ENCODE measurements at regions not wholly inside any gene's neighbourhood (a gene's known extent, or its start where the extent isn't known, plus 50 kb on each side); places are given as distances from the start of the nearest gene placed in this dataset.

DNA sequence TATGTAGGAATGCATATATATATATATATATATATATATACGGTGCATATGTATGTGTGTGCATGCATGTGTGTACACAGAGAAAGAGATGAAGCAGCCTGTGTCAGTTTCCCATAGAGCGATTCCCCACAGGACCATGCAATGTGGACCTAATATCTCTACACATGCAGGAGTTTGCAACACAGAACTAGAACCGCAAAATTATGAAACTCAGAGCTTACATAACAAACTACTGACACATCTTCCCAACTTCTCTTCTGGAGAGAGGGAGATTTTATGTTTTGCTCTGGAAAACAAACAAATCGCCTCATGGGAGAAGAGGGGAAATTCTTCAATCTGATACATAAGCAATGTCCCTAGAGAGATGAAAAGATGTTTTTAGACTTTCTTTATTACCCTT, 377.2 kb downstream of the LRATD1 start:
- no peaks in the 10 kb centered on the region for H3K36me3 ChIP-seq (ENCODE audit: control insufficient read depth in 4 of 4, insufficient read depth in 4 of 4, low read length in 3 of 4)
- peaks cover 0 to 5% (median 0%) of the 10 kb centered on the region in 5 experiments for H3K9me3 ChIP-seq (ENCODE audit: control extremely low read depth in 1 of 5, control insufficient read depth in 4 of 5, insufficient read depth in 2 of 5, low read depth in 1 of 5, low read length in 4 of 5)
- H3K27ac ChIP-seq (ENCODE audit: insufficient read depth in 1 of 2, low read depth in 1 of 2, low read length in 2 of 2, poor library complexity in 1 of 2, severe bottlenecking in 2 of 2) = no peak overlapping the region
- H3K4me1 ChIP-seq (ENCODE audit: control extremely low read depth in 1 of 4, control insufficient read depth in 4 of 4, insufficient read depth in 4 of 4, low read length in 3 of 4) = no peaks in the 10 kb centered on the region
- CTCF ChIA-PET = no interaction called here
- DNase-seq = no peak
- POLR2A ChIA-PET = no interaction called here
- WGBS (ENCODE audit: insufficient coverage) = no CpG with 5 or more reads among the region's 4 CpGs
- H3K27me3 ChIP-seq (replicated peaks in 2 of 5; ENCODE audit: control insufficient read depth in 4 of 5, insufficient read depth in 5 of 5, low read length in 4 of 5) = no peaks in the 10 kb centered on the region
- no peak overlapping the region for H3K4me3 ChIP-seq (ENCODE audit: control insufficient read depth in 1 of 7, extremely low read depth in 1 of 7, insufficient read depth in 4 of 7, low read depth in 2 of 7, low read length in 6 of 7)

DNA sequence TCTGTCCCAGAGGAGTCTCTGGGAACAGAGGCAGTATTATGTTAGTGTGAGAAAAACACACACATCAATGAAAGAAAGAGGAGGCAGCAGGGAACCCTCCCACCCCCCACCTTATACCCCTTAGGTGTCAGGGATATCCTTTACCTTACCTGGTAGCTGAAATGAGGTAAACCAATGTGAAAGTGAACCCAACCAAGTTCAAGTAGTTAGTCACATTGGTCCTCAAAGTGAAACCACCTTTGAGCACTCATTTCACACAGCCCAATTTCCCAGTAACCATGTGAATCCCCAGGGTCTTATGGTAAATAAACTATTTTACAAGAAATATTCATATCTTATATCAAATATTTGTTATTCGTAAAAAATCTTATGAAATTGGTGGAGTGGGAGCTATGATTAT, 377.8 kb downstream of the LRATD1 start:
- no peak for DNase-seq
- ChIA-PET POLR2A (no interaction called here), CTCF (no interaction called here)
- Histone ChIP-seq H3K36me3 (ENCODE audit: control insufficient read depth in 4 of 4, insufficient read depth in 4 of 4, low read length in 3 of 4) (no peaks in the 10 kb centered on the region), H3K4me3 (ENCODE audit: control insufficient read depth in 1 of 7, extremely low read depth in 1 of 7, insufficient read depth in 4 of 7, low read depth in 2 of 7, low read length in 6 of 7) (no peak overlapping the region), H3K4me1 (ENCODE audit: control extremely low read depth in 1 of 4, control insufficient read depth in 4 of 4, insufficient read depth in 4 of 4, low read length in 3 of 4) (no peaks in the 10 kb centered on the region), H3K9me3 (ENCODE audit: control extremely low read depth in 1 of 5, control insufficient read depth in 4 of 5, insufficient read depth in 2 of 5, low read depth in 1 of 5, low read length in 4 of 5) (peaks cover 0 to 5% (median 0%) of the 10 kb centered on the region in 5 experiments), H3K27ac (ENCODE audit: insufficient read depth in 1 of 2, low read depth in 1 of 2, low read length in 2 of 2, poor library complexity in 1 of 2, severe bottlenecking in 2 of 2) (no peak overlapping the region), H3K27me3 (replicated peaks in 2 of 5; ENCODE audit: control insufficient read depth in 4 of 5, insufficient read depth in 5 of 5, low read length in 4 of 5) (no peaks in the 10 kb centered on the region)
- no CpG with 5 or more reads among the region's 1 CpG for WGBS (ENCODE audit: insufficient coverage)

- DNase-seq = no peak
- Histone ChIP-seq H3K36me3 (ENCODE audit: control insufficient read depth in 4 of 4, insufficient read depth in 4 of 4, low read length in 3 of 4) (no peaks in the 10 kb centered on the region), H3K4me3 (ENCODE audit: control insufficient read depth in 1 of 7, extremely low read depth in 1 of 7, insufficient read depth in 4 of 7, low read depth in 2 of 7, low read length in 6 of 7) (no peak overlapping the region), H3K4me1 (ENCODE audit: control extremely low read depth in 1 of 4, control insufficient read depth in 4 of 4, insufficient read depth in 4 of 4, low read length in 3 of 4) (no peaks in the 10 kb centered on the region), H3K27me3 (replicated peaks in 2 of 5; ENCODE audit: control insufficient read depth in 4 of 5, insufficient read depth in 5 of 5, low read length in 4 of 5) (no peaks in the 10 kb centered on the region), H3K27ac (ENCODE audit: insufficient read depth in 1 of 2, low read depth in 1 of 2, low read length in 2 of 2, poor library complexity in 1 of 2, severe bottlenecking in 2 of 2) (no peak overlapping the region), H3K9me3 (ENCODE audit: control extremely low read depth in 1 of 5, control insufficient read depth in 4 of 5, insufficient read depth in 2 of 5, low read depth in 1 of 5, low read length in 4 of 5) (peaks cover 0 to 2% (median 0%) of the 10 kb centered on the region in 5 experiments)
- ChIA-PET POLR2A (no interaction called here), CTCF (no interaction called here)
- no CpG with 5 or more reads among the region's 1 CpG for WGBS (ENCODE audit: insufficient coverage)
Measured at GRCh38 chr2:15018814-15019213, 386.3 kb downstream of the LRATD1 start.

DNA sequence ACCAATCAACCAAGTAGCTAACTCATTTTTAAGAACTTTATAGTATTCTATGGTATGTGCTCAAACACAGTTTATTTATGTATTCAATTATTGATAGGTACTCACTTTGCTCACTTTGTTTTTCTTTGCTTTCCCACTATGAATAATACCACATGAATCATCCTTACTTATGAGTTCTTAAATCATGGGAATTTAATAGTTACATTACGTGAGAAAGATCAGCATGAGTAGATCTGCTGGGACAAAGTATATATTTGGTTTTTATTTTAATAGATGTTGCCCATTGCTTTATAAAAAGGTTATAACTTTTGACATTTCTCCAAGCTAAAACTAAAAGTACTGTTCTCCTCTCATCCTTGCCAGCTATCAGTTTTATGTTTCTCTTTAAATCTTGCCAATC, 390.7 kb downstream of the LRATD1 start:
- no peak for DNase-seq
- H3K27ac ChIP-seq (ENCODE audit: insufficient read depth in 1 of 2, low read depth in 1 of 2, low read length in 2 of 2, poor library complexity in 1 of 2, severe bottlenecking in 2 of 2) = no peak overlapping the region
- H3K4me1 ChIP-seq (ENCODE audit: control extremely low read depth in 1 of 4, control insufficient read depth in 4 of 4, insufficient read depth in 4 of 4, low read length in 3 of 4) = no peaks in the 10 kb centered on the region
- H3K27me3 ChIP-seq (replicated peaks in 2 of 5; ENCODE audit: control insufficient read depth in 4 of 5, insufficient read depth in 5 of 5, low read length in 4 of 5) = no peaks in the 10 kb centered on the region
- ChIA-PET POLR2A (no interaction called here), CTCF (no interaction called here)
- H3K36me3 ChIP-seq (ENCODE audit: control insufficient read depth in 4 of 4, insufficient read depth in 4 of 4, low read length in 3 of 4) = no peaks in the 10 kb centered on the region
- no peak overlapping the region for H3K4me3 ChIP-seq (ENCODE audit: control insufficient read depth in 1 of 7, extremely low read depth in 1 of 7, insufficient read depth in 4 of 7, low read depth in 2 of 7, low read length in 6 of 7)
- H3K9me3 ChIP-seq (ENCODE audit: control extremely low read depth in 1 of 5, control insufficient read depth in 4 of 5, insufficient read depth in 2 of 5, low read depth in 1 of 5, low read length in 4 of 5) = peaks cover 0 to 2% (median 0%) of the 10 kb centered on the region in 5 experiments
- WGBS (ENCODE audit: insufficient coverage) = no CpG with 5 or more reads among the region's 1 CpG

DNA sequence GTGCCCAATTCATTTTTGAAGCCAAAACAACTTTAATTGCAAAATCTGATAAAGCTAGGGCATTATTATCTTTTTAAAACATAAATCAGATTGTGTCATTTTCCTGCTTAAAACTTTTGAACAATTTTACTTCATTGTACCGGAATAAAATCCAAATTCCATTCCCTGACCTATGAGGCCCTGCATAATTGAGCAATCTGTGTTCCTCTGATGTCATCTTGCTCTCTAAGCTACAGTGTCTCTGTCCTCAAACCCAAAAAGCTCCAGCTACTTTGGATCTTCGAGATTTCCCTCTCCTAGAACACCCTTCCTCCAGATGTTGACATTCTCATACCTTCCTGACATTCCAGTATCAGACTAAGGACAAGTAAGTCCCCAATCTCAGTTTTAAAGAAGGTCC, 395.9 kb downstream of the LRATD1 start:
- H3K4me3 ChIP-seq (ENCODE audit: control insufficient read depth in 1 of 7, extremely low read depth in 1 of 7, insufficient read depth in 4 of 7, low read depth in 2 of 7, low read length in 6 of 7) = no peak overlapping the region
- POLR2A ChIA-PET = no interaction called here
- DNase-seq = no peak
- H3K36me3 ChIP-seq (ENCODE audit: control insufficient read depth in 4 of 4, insufficient read depth in 4 of 4, low read length in 3 of 4) = no peaks in the 10 kb centered on the region
- CTCF ChIA-PET = no interaction called here
- no peak overlapping the region for H3K27ac ChIP-seq (ENCODE audit: insufficient read depth in 1 of 2, low read depth in 1 of 2, low read length in 2 of 2, poor library complexity in 1 of 2, severe bottlenecking in 2 of 2)
- no peaks in the 10 kb centered on the region for H3K4me1 ChIP-seq (ENCODE audit: control extremely low read depth in 1 of 4, control insufficient read depth in 4 of 4, insufficient read depth in 4 of 4, low read length in 3 of 4)
- H3K27me3 ChIP-seq (replicated peaks in 2 of 5; ENCODE audit: control insufficient read depth in 4 of 5, insufficient read depth in 5 of 5, low read length in 4 of 5) = no peaks in the 10 kb centered on the region
- 79% methylated on average over 2 of the region's 2 CpGs for WGBS (ENCODE audit: insufficient coverage)
- no peaks in the 10 kb centered on the region for H3K9me3 ChIP-seq (ENCODE audit: control extremely low read depth in 1 of 5, control insufficient read depth in 4 of 5, insufficient read depth in 2 of 5, low read depth in 1 of 5, low read length in 4 of 5)

GRCh38 chr2:15031745-15032240, 399.3 kb downstream of the LRATD1 start:
- CTCF ChIA-PET = no interaction called here
- Histone ChIP-seq H3K36me3 (ENCODE audit: control insufficient read depth in 4 of 4, insufficient read depth in 4 of 4, low read length in 3 of 4) (no peaks in the 10 kb centered on the region), H3K27me3 (replicated peaks in 2 of 5; ENCODE audit: control insufficient read depth in 4 of 5, insufficient read depth in 5 of 5, low read length in 4 of 5) (no peaks in the 10 kb centered on the region), H3K27ac (ENCODE audit: insufficient read depth in 1 of 2, low read depth in 1 of 2, low read length in 2 of 2, poor library complexity in 1 of 2, severe bottlenecking in 2 of 2) (no peak overlapping the region), H3K4me1 (ENCODE audit: control extremely low read depth in 1 of 4, control insufficient read depth in 4 of 4, insufficient read depth in 4 of 4, low read length in 3 of 4) (no peaks in the 10 kb centered on the region), H3K9me3 (ENCODE audit: control extremely low read depth in 1 of 5, control insufficient read depth in 4 of 5, insufficient read depth in 2 of 5, low read depth in 1 of 5, low read length in 4 of 5) (no peaks in the 10 kb centered on the region), H3K4me3 (ENCODE audit: control insufficient read depth in 1 of 7, extremely low read depth in 1 of 7, insufficient read depth in 4 of 7, low read depth in 2 of 7, low read length in 6 of 7) (no peak overlapping the region)
- DNase-seq = no peak
- 87% methylated on average over 4 of the region's 4 CpGs for WGBS (ENCODE audit: insufficient coverage)
- POLR2A ChIA-PET = no interaction called here

DNA sequence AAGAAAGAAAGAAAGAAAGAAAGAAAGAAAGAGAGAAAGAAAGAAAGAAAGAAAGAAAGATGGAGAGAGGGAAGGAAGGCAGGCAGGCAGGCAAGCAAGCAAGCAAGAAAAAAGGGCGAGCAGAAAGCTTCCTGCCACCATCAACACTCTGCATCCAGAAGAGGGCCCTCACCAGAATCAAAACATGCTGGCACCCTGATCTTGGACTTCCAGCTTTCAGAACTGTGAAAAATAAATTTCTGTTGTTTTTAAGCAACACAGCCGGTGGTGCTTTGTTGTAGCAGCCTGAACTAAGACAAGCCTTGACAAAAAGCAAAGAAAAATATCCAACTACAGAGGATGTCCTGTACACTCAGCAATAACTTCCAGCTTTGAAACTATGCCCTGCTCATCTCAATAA, 401.7 kb downstream of the LRATD1 start:
- 86% methylated on average over 2 of the region's 2 CpGs for WGBS (ENCODE audit: insufficient coverage)
- Histone ChIP-seq H3K36me3 (ENCODE audit: control insufficient read depth in 4 of 4, insufficient read depth in 4 of 4, low read length in 3 of 4) (no peaks in the 10 kb centered on the region), H3K4me1 (ENCODE audit: control extremely low read depth in 1 of 4, control insufficient read depth in 4 of 4, insufficient read depth in 4 of 4, low read length in 3 of 4) (peaks cover 0 to 6% (median 0%) of the 10 kb centered on the region in 4 experiments), H3K27ac (ENCODE audit: insufficient read depth in 1 of 2, low read depth in 1 of 2, low read length in 2 of 2, poor library complexity in 1 of 2, severe bottlenecking in 2 of 2) (no peak overlapping the region), H3K4me3 (ENCODE audit: control insufficient read depth in 1 of 7, extremely low read depth in 1 of 7, insufficient read depth in 4 of 7, low read depth in 2 of 7, low read length in 6 of 7) (no peak overlapping the region), H3K27me3 (replicated peaks in 2 of 5; ENCODE audit: control insufficient read depth in 4 of 5, insufficient read depth in 5 of 5, low read length in 4 of 5) (no peaks in the 10 kb centered on the region), H3K9me3 (ENCODE audit: control extremely low read depth in 1 of 5, control insufficient read depth in 4 of 5, insufficient read depth in 2 of 5, low read depth in 1 of 5, low read length in 4 of 5) (no peaks in the 10 kb centered on the region)
- CTCF ChIA-PET = no interaction called here
- no peak for DNase-seq
- POLR2A ChIA-PET = no interaction called here
